Activated CD4-positive, alpha-beta T cell treated with anti-CD3 and anti-CD28 coated beads for 1 hour (primary cell): ENCODE measurements at regions not wholly inside any gene's neighbourhood (a gene's known extent, or its start where the extent isn't known, plus 50 kb on each side); places are given as distances from the start of the nearest gene placed in this dataset.

Source experiments
- DNase-seq: peaks from one replicate; pipeline ENCODE4 v3.0.0-alpha.2; 2020

DNA sequence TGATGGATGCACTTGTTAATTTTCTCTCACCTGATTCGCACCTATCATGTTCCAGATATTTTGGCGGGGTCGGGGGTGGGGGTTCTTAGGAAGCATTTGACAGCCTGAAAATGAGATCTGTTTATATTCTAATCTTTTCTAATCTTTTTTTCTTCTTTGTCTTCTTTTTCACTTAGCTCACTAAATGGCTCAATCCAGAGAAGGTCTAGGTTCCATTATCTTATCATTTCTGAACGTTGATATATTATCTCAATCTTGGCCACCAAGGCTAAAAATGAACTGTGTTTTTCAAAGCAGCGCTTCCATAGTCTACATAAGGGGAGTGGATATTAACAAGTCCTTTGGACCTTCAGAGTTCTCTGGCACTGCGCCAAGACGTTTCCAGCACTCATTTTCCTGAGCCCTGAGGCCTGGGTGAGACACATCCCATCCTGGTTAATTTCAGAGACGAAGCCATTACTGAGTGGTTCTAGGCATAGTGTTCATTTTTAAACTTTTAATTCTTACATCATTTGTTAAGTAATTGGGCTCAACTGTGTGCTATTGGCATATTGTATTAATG lies 229.0 kb downstream of the SOX11 start:
- no peak for DNase-seq

DNA sequence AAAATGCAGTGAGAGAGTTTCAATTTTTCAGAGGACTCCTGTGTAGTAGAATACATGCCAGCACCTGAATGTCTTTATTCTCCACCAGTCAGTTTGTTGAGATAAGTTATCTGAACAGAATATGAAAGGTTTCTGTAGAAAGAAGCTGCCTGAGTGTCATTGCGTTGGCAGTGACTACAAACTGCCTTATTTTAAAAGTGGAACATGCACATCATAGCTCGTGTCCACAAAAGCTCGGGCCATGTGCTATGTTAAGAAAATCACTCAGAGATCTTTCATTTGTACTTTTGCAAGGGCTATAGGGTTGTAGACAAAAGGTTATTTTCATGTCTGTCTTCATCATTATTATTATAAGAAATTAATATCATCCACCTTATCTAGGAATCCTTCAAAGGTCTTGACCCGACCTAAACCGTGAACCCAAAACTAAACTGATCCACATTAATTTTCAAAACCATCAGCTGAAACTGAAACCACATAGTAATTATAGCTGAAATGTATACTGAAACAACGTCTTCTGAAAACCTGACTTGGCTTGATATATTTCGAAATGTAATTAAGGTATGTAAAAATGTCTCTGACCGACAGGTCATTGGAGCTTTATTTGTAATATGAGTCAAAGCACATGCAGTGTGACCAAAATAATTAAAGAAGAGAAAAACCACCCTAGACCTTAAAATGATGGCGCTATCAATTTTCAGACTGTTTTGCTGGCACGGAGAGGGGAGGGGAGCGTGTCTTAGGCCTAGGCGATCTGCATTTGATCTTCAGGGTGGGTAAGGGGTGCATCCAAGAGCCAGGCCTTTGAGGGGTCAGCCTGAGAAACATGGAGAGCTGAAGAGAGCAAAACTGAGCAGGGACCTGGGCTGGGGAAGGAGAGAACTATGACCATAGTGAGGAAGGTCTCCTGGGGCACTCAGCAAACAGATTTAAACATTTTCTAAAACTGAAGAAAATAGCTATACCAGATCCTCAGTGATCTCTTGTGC lies 232.1 kb downstream of the SOX11 start:
- DNase-seq, result no peak

DNA sequence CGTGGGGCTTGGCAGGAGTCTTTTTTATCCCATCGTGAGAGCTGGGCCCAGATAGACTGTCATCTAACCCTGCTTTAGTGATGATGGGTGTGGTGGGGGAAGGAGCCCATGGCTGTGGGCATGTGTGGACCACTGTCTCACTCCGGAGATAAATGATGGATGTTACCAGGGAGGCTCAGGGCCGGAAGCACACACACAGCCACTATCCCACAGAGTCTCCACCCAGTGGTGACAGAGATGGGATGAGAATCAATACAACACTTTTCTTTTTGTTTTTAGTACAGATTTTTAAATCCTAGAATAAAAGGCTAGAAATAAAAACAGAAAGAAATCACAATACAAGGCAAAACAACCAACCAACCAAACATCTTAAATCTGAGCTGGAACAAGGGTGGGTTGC lies 233.4 kb downstream of the SOX11 start:
- no peak for DNase-seq

DNA sequence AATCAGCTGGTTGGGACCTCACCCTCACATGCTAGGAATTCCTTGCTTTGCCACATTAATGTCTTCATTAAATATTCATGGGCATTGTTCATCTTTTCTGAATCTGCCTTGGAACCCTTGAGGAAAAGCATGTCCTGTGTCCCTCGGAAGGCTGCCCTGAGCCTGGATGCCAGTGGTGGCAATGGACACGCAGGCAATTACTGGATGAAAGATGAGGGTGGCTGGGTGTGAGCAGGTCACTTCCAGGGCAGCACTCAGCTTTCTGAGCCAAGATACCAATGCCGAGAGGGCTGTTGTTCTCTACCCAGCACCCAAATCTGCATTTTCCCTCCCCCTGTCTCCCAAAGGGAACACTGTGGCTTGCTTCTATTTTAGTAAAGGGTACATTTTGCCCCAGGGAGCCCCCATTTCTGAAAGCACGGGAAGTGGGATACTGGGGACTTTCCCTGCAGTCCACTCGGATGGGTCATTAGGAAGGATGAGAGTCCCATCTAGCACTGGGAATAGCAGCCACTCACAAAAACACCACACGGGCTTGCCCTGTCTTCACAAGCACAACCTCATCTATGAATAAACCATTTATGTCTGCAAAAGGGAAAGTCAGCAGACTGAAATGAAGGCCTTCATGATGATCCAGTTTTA lies 234.8 kb downstream of the SOX11 start:
- no peak for DNase-seq

DNA sequence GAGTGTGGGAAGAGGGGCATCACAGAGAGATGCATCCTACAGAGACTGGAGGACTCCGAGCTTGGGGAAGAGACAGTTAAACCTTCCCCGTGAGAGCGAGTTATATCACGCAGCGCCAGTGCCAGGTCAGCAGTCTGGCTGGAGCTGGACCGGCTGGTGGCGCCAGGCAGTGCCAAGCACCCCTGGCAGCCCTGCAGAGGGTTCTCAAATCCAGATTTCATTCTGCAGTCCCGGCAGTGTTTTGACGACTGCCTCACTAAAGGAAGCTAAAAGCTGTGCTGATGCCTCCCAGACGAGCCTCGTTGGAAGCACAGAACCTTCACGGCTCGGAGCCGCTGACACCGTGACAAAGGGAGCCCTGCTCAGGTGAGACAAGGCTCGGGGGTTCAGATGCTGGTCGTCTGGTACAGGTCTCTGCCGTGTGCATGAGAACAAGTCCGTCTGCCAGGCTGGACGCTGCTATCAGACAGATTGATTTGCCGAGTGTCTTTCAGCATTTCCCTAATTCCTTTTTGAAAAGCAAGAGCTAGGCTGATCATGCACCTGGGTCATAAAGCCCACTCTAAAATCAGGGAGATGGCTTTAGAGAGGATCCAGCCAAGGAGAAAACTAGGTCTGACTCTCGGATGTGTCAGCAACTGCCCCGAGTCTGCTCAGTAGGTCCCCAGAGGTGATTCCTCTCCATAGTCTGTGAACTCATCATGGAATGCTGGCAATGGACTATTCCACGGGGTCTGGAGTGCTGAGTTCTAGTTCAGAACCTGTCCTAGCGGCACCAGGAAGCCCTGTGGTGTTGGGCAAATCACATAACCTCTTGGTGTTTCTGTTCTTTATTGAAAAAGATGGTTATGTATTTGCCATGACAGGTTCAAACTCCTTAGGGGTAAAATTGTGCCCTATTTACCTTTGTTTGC lies 240.6 kb downstream of the SOX11 start:
- no peak for DNase-seq

DNA sequence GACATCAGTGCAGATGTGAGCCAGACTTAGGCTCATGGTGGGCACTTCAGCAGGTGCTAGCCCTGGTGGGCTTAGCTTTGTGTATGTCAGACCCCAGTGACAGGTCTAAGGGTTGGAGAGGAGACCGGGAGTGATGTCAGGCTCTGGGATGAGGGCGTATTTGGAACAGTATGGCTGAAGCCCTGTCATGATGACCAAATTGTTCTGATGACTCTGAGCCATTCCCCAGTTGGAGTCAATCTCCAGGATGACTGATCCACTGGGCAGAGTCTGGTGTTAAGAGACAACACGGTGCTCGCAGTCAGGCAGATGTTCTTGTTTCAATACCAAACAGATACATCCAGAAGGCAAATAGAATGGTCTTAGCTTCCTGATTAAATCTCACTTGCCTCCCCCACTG lies 241.5 kb downstream of the SOX11 start:
- no peak for DNase-seq

DNA sequence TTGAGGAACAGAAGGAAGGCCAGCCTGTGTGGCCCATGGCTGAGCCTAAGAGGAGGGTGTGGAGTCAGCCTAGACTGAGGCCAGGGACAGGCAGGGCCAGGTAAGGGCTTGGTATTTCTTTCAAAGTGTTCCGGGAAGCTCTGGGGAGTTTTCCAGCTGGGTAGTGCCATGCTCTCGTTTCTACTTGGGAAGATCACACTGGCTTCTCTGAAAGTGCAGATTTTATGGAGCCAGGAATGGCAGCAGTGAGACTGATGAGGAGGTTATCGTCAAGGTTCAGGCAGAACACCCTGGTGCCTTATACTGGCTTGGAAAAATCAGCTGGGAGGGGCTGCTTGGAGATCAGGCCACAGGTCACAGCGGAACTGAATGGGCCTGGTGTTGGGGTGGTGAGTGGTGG lies 245.1 kb downstream of the SOX11 start:
- DNase-seq, result no peak

DNA sequence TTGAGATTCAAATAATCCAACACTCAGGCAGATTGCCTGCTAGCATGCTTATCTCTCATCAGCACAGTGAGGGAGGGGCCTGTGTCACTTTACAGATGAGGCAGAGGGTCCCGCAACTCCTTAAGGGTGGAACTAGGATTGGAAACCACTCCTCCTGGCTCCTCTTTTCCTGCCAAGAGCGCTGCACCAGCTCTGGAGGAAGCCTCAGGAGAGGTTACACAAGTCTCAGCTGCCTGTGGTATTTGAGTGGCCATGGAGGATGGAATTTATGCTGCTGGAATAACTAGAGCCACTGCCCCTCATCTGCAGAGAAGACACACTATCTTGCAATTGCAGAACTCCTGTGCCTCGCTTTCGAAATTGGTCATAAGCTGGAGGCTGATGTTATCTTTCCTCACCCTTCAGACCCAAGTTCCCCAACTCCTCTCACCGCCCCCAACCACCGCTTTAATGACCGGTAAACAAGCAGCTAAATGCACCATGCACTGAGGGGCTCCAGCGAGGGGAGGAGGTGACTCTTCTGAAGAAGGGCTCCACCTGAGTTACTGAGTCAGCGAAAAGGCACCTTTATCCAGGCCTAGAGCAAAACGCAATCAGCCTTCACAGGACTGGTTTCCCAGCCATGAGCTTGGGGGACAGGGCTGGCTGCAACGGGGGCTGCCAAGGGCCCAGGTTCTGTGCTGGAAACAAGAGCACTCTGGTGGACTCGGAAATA lies 245.8 kb downstream of the SOX11 start:
- DNase-seq, result no peak

DNA sequence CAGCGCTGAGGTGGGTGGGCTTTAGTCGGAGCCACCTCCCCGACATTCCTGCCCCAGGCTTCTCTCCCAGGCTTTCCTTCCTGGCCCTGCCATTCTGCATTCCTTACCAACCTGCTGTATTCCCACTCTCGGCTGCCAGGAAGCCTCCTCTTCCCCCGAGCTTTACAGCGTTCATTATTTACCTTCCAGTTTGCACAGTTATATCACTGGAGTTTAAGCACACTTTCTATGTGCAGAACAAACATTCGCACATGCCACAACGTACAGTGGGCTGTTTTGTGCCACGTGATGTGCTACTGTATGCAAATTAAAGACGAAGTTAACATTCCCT lies 246.3 kb downstream of the SOX11 start:
- no peak for DNase-seq

DNA sequence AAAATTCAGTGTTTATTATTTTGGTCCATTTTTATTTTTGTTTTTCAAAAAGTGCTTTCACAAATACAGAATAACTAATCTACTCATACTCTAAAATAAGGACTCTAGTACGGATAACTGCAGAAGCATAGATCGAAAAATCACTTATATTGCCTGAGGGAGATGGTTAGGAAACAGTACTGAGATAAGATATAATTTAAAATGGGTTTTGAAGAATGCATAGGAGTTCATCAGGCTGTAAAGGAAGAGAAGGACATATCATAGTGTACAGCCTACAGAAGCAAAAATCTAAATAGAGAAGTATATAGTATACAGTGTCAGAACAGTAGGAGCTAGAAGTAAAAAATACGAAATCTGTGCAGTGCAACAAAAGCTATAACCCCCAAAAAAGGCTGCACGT lies 247.4 kb downstream of the SOX11 start:
- no peak for DNase-seq

DNA sequence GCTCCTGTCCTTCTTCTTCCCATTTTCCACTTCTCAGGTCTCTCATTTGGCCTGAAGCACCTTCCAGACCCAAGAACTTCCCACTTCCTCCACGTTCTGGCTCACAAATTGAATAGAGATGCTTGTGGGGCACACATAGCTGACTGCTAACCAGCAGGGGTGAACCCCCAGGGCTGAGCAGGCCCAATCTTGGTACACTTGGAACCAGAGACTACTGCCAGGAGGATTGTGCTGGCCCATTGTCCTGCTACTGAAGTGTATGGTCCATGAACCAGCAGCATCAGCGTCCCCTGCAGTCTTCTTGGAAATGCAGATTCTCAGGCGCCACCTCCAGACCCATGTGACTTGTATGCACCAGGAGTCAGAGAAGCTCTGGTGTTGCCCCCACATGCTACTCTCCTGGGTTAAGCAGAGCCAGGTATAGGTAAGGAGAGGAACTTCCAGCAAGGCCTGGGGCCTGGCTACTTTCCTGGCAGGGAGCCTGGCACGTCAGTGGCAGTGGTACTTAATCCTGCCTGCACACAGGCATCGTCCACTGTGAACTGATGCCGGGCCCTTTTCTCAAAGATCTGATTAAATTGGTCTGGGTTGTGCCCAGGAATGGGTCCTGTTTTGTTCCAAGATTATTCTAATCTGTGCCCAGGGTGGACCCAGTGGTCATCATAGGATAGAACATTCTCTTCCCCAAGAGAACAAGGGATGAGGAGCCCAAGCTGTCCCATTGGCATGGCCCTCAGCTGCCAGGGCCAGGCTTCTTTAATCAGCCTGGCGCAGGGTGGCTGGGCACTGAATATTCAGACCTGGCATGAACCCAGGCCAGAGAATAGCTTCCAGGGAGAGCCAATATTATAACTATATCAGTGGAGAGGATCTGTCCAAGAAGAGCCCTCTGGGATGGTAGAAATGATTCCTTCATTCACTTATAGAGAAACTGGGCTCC lies 248.7 kb downstream of the SOX11 start:
- no peak for DNase-seq

DNA sequence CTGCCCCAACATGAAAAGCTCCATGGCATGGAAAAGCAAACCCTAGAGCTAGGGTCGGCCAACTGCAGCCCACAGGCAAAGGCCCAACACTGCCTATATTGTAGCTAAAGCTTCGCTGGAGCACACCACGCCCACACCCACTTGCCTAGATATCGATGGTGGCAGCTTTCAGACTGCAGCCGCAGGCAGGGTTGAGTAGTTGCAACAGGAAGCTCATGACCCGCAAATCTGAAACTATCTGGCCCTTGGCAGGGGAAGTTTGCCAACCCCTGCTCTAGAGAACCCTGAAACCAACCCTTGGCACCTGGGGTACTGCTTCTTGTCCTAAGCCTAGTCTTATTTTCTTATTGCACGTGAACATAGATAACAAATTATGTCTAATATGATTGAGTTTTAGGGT lies 250.0 kb downstream of the SOX11 start:
- no peak for DNase-seq

DNA sequence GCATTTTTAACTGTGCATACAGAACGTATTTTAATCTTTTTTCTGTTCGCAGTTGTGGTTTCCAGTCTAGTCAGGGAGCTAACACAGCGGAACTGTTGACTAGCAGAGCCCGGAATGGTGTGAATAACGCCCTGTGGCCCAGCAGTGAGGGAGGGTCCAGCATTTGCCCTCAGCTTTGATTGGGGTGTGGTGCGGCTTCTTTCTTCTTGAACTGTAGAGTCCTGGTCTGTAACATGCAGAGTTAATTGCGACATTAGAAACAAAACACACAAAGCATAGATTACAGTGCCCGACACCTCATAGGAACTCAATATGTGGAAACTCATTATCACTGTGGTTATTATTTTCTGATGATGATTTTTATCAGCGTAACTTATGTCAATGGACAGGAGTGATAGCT lies 253.6 kb downstream of the SOX11 start:
- DNase-seq, result no peak

DNA sequence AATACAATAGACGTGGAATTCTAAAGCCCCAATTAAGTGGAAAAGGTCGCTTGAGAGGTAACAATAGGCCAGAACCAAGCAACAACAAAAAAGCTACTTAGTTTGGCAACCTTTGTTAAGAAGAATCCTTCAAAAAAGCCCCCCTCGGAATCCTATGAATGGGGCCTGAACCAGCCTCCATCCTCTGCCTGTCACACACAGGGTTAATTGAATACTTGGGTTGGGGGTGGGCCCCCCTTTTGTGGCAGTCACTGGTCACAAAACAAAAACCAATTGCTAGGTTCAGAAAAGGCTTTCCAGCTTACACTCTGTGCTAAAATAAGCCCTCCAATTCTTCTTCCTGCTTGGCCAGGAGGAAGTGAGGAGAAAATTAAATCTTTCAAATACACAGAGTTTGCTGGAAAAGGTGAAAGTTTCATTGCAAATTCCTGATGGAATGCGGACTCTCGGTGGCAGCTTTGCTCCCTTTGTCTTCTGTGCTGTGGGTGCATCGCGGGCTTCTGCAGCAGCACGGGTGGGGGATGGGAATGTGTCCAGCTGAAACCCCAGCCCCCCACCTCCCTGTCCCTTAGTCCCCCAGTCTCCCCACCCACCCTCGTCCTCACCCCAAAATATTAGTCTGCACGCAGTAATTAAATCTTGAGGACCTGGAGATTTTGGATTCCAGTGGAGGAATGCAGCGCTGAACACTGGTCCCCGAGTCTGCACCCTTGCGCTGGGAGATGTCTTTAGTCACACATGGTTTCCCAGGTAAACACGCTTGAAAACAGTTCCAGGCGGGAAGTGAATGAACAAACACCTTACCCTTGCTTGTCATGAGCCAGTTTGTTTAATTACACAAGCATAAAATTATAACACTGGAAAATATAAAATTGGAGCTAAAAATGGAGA lies 254.3 kb downstream of the SOX11 start:
- no peak for DNase-seq

DNA sequence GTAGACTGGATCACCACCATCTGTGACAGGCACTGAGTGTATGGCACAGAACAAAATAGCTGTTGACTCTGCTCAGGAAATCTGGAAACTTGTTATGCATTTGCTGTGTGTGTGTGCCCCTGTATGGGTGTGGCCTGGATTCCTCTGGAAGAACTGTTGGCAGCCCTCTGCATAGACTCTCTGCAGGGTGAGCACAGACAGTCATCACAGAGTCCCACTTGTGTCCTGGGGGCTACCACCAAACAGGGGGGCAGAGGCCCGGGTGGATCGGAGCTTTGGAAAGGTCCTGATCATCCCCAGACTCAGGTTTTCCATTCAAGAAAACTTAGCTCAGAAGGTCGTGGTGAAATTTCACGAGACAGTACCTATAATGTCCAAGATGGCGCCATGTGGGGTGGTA lies 258.6 kb downstream of the SOX11 start:
- no peak for DNase-seq

DNA sequence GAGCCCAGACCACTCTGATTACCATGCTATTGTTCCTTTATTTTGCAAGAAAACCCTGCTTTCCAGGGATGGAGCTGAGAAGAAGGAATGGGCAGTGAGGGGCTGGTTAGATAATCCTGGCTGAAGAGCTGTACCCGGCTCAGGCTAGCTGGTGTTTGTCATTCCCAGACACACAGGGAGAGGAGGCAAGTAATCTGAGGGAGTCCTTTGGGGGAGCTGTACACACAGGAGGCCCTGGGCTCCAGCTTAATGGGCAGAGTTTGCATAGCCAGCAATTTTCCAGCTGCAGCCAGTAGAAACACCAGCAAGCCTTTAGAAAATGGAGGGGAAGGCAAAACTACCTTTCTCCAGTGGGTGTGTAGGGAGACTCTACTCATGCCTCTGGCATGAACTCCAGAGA lies 259.3 kb downstream of the SOX11 start:
- no peak for DNase-seq

DNA sequence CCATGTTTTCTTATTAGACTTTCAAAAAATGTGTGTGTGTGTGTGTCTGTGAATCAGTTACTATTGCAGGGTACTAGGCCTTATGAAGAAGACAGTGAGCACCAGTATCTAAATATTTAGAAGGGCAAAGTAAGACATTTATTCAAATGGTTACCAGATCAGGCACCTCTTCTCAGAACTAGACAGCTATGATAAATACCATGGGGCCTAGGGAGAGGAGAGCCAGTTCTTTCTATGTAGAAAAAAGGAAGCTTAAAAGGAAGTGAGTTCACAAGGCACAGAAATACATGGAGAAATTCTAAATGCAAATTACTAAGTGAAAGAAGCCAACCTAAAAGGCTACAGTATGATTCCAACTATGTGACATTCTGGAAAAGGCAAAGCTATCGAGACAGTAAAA lies 261.3 kb downstream of the SOX11 start:
- no peak for DNase-seq

DNA sequence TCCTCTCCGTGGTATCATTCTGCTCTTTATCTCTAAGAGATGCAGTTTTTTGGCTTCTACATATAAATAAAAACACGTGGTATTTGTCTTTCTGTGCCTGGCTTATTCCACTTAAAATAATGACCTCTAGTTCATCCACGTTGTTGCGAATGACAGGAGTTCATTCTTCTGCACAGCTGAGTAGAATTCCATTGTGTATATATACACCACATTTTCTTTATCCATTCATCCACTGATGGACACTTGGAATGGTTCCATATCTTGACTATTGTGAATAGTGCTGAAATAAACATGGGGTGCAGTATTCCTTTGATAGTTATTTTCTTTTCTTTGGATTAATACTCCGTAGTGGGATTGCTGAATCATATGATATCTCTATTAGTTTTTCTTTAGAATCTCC lies 262.3 kb downstream of the SOX11 start:
- DNase-seq, result no peak

DNA sequence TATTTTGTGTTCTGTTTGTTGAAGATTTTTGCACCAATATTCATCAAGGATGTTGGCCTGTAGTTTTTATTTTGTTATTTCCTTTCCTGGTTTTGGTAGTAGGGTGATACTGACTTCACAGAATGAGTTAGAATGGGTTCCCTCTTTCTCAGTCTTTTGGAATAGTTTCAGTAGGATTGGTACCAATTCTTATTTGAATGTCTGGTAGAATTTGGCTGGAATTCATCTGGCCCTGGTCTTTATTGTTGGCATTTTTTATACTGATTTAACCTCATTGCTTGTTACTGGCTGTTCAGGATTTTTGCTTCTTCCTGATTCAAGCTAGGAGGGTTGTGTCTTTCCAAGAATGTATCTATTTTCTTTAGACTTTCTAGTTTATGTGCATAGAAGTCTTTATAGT lies 263.7 kb downstream of the SOX11 start:
- no peak for DNase-seq
